Stimulated activated naive CD8-positive, alpha-beta T cell treated with anti-CD3 and anti-CD28 coated beads, Interleukin-15, amount 100 ng/mL, for 72 hours (primary cell): ENCODE measurements at regions not wholly inside any gene's neighbourhood (a gene's known extent, or its start where the extent isn't known, plus 50 kb on each side); places are given as distances from the start of the nearest gene placed in this dataset.

Experiments used
- ATAC-seq: fragments of 150-1000 bp; cut with Tn5 transposase; 2 replicates; pipeline ENCODE4 v1.10.0; 2021; ENCODE audit warnings: mild to moderate bottlenecking, moderate library complexity
- DNase-seq, 2 donors: peaks; one replicate each; pipeline ENCODE4 v3.0.0; 2021 to 2022
- H3K27ac Mint-ChIP-seq, 2 donors: one replicate each; pipeline ENCODE4 v1.8.0; 2022; ENCODE audit warnings: mild to moderate bottlenecking in 2 of 2, mixed read lengths in 2 of 2, moderate library complexity in 2 of 2
- H3K27me3 Mint-ChIP-seq: one replicate; pipeline ENCODE4 v1.8.0; 2022; ENCODE audit warnings: mixed read lengths
- H3K4me1 Mint-ChIP-seq: one replicate; pipeline ENCODE4 v1.8.0; 2022; ENCODE audit warnings: mild to moderate bottlenecking, mixed read lengths
- H3K4me3 Mint-ChIP-seq, 2 donors: one replicate each; pipeline ENCODE4 v1.8.0; 2022; ENCODE audit warnings: mild to moderate bottlenecking in 2 of 2, mixed read lengths in 2 of 2, moderate library complexity in 1 of 2
- H3K9me3 Mint-ChIP-seq, 2 donors: one replicate each; pipeline ENCODE4 v1.8.0; 2022; ENCODE audit warnings: mixed read lengths in 2 of 2

DNA sequence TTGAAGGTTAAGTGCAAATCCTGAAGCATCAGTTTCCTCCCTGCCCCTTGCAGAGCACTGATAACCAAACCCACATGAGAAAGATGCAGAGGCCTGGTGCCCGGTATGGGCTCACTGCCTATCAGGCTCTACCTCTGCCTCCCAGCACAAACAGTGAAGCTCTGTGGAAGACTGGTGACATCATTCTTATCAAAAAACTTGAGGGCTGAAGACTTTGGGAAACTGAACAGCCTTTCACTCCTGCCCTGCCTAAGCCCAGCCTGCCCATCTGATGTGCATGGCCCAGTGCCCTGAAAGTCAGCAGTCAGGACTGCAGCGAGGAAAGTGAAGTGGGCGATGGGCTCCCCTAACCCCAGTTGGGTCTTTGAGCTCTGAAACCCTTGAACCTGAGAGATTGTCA, 174.8 kb upstream of the ARL4C start:
- Mint-ChIP-seq H3K27me3 (peaks cover 4% of the 10 kb centered on the region), H3K9me3 (no peaks in the 10 kb centered on the region), H3K4me1 (no peaks in the 10 kb centered on the region), H3K27ac (peak overlapping the region in 1 of 2 donors; percentile 58), H3K4me3 (no peak overlapping the region)
- no peak for DNase-seq
- ATAC-seq, result no peak

DNA sequence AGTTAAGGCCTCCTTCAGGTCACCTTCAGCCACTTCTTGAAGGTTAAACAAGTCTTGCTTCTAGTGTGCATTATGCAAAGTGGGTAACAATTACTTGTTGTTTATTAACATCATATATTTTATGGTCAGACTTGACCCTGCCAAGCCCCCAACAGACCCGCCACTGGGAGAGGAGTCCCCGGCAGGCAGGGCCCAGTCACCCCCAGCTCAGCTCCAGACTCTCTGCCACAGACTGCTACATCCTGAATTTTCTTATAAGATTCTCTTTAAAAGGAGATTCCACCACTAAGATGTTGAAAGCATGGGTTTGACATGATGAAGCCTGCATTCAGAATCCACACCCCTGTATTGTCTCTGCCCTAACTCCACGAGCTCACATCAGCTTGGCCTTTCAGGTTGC, 174.3 kb upstream of the ARL4C start:
- no peak overlapping the region for H3K4me3 Mint-ChIP-seq
- H3K27ac Mint-ChIP-seq, result peak overlapping the region in 1 of 2 donors; percentile 58
- no peak for ATAC-seq
- no peak for DNase-seq
- H3K4me1 Mint-ChIP-seq, result no peaks in the 10 kb centered on the region
- no peaks in the 10 kb centered on the region for H3K9me3 Mint-ChIP-seq
- peaks cover 9% of the 10 kb centered on the region for H3K27me3 Mint-ChIP-seq

DNA sequence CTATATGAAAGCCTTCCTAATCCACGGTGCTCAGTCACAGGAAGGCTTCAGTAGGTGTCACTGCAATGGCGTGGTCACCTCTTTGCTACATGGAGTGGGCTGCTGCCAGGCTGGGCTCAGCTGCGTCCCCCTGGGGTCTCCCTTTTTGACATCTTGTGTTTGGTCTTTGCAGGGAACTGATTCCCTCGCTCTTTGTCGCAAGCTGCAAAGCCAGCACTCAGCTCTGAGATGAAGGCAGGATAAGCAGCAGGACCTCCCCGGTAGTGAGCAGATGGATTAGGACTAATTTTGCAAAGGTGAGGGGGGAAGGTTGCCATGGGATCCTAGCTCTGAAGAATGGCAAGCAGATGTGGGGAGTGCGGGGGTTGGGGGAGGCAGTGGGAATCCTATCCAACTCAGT, 173.9 kb upstream of the ARL4C start:
- H3K9me3 Mint-ChIP-seq, result peaks cover 0 to under 1% of the 10 kb centered on the region in 2 donors
- no peak overlapping the region for H3K4me3 Mint-ChIP-seq
- ATAC-seq, result no peak
- no peak overlapping the region for H3K27ac Mint-ChIP-seq
- no peak for DNase-seq
- H3K4me1 Mint-ChIP-seq, result no peaks in the 10 kb centered on the region
- H3K27me3 Mint-ChIP-seq, result peaks cover 13% of the 10 kb centered on the region

DNA sequence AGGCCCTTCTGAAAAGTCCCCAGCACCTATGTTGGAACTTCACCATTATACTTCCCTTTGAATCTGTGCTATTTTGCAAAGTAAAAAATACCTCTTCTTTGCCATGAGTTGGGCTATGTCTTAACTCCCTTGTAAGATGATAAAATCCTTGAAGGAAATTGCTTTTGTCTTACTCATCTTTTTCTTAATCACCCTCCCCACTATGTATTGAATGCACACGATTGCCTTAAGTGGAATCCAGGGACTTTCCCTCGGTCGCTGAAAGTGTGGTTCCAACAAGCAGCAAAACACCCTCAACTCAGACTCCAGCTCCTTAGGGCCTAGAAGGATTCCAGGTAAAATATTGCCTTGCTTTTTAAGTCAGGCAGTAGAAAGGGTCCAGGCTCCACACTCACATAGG, 173.2 kb upstream of the ARL4C start:
- Mint-ChIP-seq H3K27ac (no peak overlapping the region), H3K4me3 (no peak overlapping the region), H3K4me1 (no peaks in the 10 kb centered on the region), H3K27me3 (peaks cover 21% of the 10 kb centered on the region), H3K9me3 (peaks cover 0 to 8% of the 10 kb centered on the region in 2 donors)
- DNase-seq (no peak), ATAC-seq (no peak)

GRCh38 chr2:234669621-234670020, 172.7 kb upstream of the ARL4C start:
- no peak overlapping the region for H3K4me3 Mint-ChIP-seq
- no peak for ATAC-seq
- H3K4me1 Mint-ChIP-seq, result no peaks in the 10 kb centered on the region
- H3K9me3 Mint-ChIP-seq, result peaks cover 0 to 10% of the 10 kb centered on the region in 2 donors
- peaks cover 21% of the 10 kb centered on the region for H3K27me3 Mint-ChIP-seq
- no peak for DNase-seq
- no peak overlapping the region for H3K27ac Mint-ChIP-seq

DNA sequence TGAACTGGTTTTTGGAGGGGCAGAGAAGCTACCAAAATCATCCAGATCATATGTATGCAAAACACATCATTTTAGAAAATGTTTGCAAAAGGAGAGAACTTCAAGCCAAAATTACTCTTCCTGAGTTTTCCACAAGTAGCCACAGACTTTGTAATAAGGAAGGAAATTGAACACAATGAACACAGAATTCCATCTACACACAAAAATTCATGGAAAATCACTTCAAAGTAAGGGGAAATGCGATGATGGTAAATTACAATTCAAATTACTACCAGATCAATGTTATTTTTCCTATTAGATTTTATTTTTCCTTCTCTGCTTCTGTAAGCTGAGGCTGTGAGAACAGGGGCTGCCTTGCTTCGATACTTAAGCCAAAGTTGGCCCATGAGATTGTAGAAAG, 172.1 kb upstream of the ARL4C start:
- H3K27ac Mint-ChIP-seq, result no peak overlapping the region
- H3K4me1 Mint-ChIP-seq, result no peaks in the 10 kb centered on the region
- no peak overlapping the region for H3K4me3 Mint-ChIP-seq
- peaks cover 3 to 16% of the 10 kb centered on the region in 2 donors for H3K9me3 Mint-ChIP-seq
- peaks cover 21% of the 10 kb centered on the region for H3K27me3 Mint-ChIP-seq
- ATAC-seq, result no peak
- no peak for DNase-seq

GRCh38 chr2:234666911-234667310, 170.0 kb upstream of the ARL4C start:
- no peaks in the 10 kb centered on the region for H3K4me1 Mint-ChIP-seq
- DNase-seq (no peak), ATAC-seq (no peak)
- peaks cover 21% of the 10 kb centered on the region for H3K27me3 Mint-ChIP-seq
- peaks cover 9 to 25% of the 10 kb centered on the region in 2 donors for H3K9me3 Mint-ChIP-seq
- no peak overlapping the region for H3K4me3 Mint-ChIP-seq
- no peak overlapping the region for H3K27ac Mint-ChIP-seq

- H3K4me3 Mint-ChIP-seq, result no peak overlapping the region
- H3K27ac Mint-ChIP-seq, result no peak overlapping the region
- ATAC-seq (no peak), DNase-seq (no peak)
- H3K27me3 Mint-ChIP-seq, result peaks cover 21% of the 10 kb centered on the region
- H3K4me1 Mint-ChIP-seq, result no peaks in the 10 kb centered on the region
- peaks cover 9 to 25% of the 10 kb centered on the region in 2 donors for H3K9me3 Mint-ChIP-seq
Measured at GRCh38 chr2:234665304-234665703, 168.4 kb upstream of the ARL4C start.

DNA sequence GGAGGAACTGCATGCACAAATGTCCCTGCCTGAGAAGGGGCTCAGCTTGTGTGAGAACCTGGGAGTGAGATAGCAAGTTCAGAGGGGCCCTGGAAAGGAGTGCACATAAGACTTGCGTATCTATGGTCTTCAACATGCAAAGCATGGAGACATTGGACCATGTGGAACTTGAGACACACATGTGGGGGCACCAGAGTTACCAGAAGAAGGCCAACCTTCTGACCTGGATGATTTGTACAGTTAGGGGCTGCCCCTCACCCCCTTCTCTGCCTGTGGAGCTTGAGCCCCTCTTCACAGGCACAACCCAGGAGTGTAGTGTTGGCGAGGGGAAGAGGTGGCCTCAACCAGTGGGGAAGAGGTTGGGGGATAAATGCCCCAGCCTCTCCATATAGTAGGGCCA, 165.0 kb upstream of the ARL4C start:
- no peak for DNase-seq
- Mint-ChIP-seq H3K27me3 (peaks cover 18% of the 10 kb centered on the region), H3K27ac (no peak overlapping the region), H3K4me3 (no peak overlapping the region), H3K9me3 (peaks cover 14 to 25% of the 10 kb centered on the region in 2 donors), H3K4me1 (no peaks in the 10 kb centered on the region)
- no peak for ATAC-seq

- peaks cover 12% of the 10 kb centered on the region for H3K27me3 Mint-ChIP-seq
- H3K27ac Mint-ChIP-seq, result no peak overlapping the region
- H3K4me3 Mint-ChIP-seq, result no peak overlapping the region
- no peak for ATAC-seq
- H3K4me1 Mint-ChIP-seq, result no peaks in the 10 kb centered on the region
- DNase-seq, result no peak
- H3K9me3 Mint-ChIP-seq, result peaks cover 14 to 25% of the 10 kb centered on the region in 2 donors
Measured at GRCh38 chr2:234661175-234661574, 164.3 kb upstream of the ARL4C start.

DNA sequence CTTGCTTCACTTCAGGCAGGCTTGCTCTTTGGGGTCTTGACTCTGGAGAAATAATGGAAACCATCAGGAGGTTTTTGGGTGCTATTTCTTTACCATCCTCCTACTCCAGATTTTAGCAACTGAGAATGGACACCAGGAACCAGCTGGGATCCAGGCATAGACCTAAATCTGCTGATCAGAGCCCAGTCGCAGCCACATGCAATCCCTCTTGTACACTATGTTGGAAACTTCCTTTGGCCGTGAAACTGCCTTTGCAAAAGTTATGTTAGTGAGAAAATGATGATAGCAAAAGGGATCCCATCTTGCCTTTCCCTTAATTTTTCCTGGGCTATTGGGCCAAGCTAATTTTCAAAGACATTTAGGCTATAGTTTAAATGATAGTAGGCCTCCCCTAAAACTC, 158.8 kb upstream of the ARL4C start:
- H3K4me1 Mint-ChIP-seq, result no peaks in the 10 kb centered on the region
- peaks cover 0 to 5% of the 10 kb centered on the region in 2 donors for H3K9me3 Mint-ChIP-seq
- DNase-seq, result no peak

DNA sequence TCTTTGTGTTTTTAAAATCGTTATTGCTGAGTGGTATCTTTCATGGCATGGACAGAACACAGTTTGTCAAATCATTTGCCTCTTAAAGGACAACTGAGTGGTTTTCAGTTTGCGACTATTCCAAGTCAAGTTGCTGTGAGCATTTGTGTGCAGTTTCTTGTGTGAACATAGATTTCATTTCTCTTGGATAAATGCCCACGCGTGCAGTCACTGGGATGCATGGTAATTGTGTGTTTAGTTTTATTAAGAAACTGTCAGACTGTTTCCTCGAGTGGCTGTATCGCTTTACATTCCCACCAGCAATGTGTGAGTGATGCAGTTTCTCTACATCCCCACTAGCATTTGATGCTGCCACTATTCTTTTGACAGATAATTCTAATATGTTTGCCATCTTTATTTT, 154.0 kb upstream of the ARL4C start:
- ATAC-seq (no peak), DNase-seq (no peak)
- Mint-ChIP-seq H3K4me1 (no peaks in the 10 kb centered on the region), H3K4me3 (no peak overlapping the region), H3K27ac (no peak overlapping the region), H3K9me3 (no peaks in the 10 kb centered on the region), H3K27me3 (peaks cover 28% of the 10 kb centered on the region)

More for the DNA sequence above, 158.8 kb upstream of the ARL4C start:
- H3K27me3 Mint-ChIP-seq, result peaks cover 17% of the 10 kb centered on the region
- no peak for ATAC-seq
- H3K27ac Mint-ChIP-seq, result no peak overlapping the region
- no peak overlapping the region for H3K4me3 Mint-ChIP-seq

DNA sequence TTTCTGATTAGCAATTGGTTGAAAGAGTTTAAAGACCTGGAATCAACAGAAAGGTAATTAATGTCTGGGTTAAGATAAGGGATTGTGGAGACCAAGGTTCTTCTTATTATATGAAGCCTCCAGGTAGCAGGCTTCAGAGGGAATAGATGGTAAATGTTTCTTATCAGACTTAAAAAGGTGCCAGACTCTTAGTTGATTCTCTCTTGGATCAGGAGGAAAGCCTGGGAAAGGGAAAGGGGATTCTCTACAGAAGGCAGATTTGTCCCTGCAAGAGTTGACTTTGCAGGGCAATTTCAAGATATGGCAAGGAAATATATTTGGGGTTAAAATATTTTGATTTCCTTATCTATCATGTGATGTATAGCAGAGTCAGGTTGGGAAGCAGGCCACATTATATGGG, 153.1 kb upstream of the ARL4C start:
- H3K4me3 Mint-ChIP-seq, result no peak overlapping the region
- no peaks in the 10 kb centered on the region for H3K4me1 Mint-ChIP-seq
- no peaks in the 10 kb centered on the region for H3K9me3 Mint-ChIP-seq
- peaks cover 28% of the 10 kb centered on the region for H3K27me3 Mint-ChIP-seq
- no peak for DNase-seq
- no peak for ATAC-seq
- H3K27ac Mint-ChIP-seq, result no peak overlapping the region

- Mint-ChIP-seq H3K4me3 (no peak overlapping the region), H3K9me3 (peaks cover 0 to 14% of the 10 kb centered on the region in 2 donors), H3K27me3 (peaks cover 14% of the 10 kb centered on the region), H3K4me1 (no peaks in the 10 kb centered on the region), H3K27ac (no peak overlapping the region)
- DNase-seq, result no peak
- ATAC-seq, result no peak
Measured at GRCh38 chr2:234643407-234643806, 146.5 kb upstream of the ARL4C start.

- DNase-seq, result no peak
- Mint-ChIP-seq H3K4me1 (no peaks in the 10 kb centered on the region), H3K27ac (no peak overlapping the region), H3K27me3 (peaks cover 14% of the 10 kb centered on the region), H3K4me3 (no peak overlapping the region), H3K9me3 (peaks cover 4 to 14% of the 10 kb centered on the region in 2 donors)
- no peak for ATAC-seq
Measured at GRCh38 chr2:234641086-234641485, 144.2 kb upstream of the ARL4C start.

GRCh38 chr2:234640657-234641056, 143.8 kb upstream of the ARL4C start:
- Mint-ChIP-seq H3K4me1 (no peaks in the 10 kb centered on the region), H3K27ac (no peak overlapping the region), H3K4me3 (no peak overlapping the region), H3K27me3 (peaks cover 14% of the 10 kb centered on the region), H3K9me3 (peaks cover 4 to 14% of the 10 kb centered on the region in 2 donors)
- ATAC-seq (no peak), DNase-seq (no peak)

- Mint-ChIP-seq H3K9me3 (peaks cover 4 to 14% of the 10 kb centered on the region in 2 donors), H3K27me3 (peaks cover 14% of the 10 kb centered on the region), H3K4me1 (no peaks in the 10 kb centered on the region), H3K4me3 (no peak overlapping the region), H3K27ac (no peak overlapping the region)
- ATAC-seq (no peak), DNase-seq (no peak)
Measured at GRCh38 chr2:234638966-234639365, 142.1 kb upstream of the ARL4C start.
